SK-N-SH treated with all-trans-retinoic acid at 6 μM for 48 hours (cell line): ENCODE measurements at regions not wholly inside any gene's neighbourhood (a gene's known extent, or its start where the extent isn't known, plus 50 kb on each side); places are given as distances from the start of the nearest gene placed in this dataset.

Experiments used
- ARNTL ChIP-seq: fragments of 450-650 bp; formaldehyde crosslinking; IDR thresholded peaks from 2 replicates; pipeline ENCODE4 v1.5.0; 2020; ENCODE audit warnings: low read depth, mild to moderate bottlenecking, moderate library complexity, borderline replicate concordance
- BACH2 ChIP-seq: fragments of 250-450 bp; sonication (Bioruptor Pico); IDR thresholded peaks from 2 replicates; pipeline ENCODE4 v1.9.0; 2021; ENCODE audit warnings: mild to moderate bottlenecking, borderline replicate concordance
- CSDC2 ChIP-seq: fragments of 250-450 bp; sonication (Bioruptor Pico); IDR thresholded peaks from 2 replicates; pipeline ENCODE4 v1.5.0; 2020; ENCODE audit warnings: mild to moderate bottlenecking, moderate library complexity
- GLIS3 ChIP-seq: fragments of 250-450 bp; sonication (Bioruptor Pico); IDR thresholded peaks from 2 replicates; pipeline ENCODE4 v1.5.0; 2020; ENCODE audit warnings: mild to moderate bottlenecking, moderate library complexity
- PATZ1 ChIP-seq: fragments of 250-450 bp; sonication (Bioruptor Pico); IDR thresholded peaks from 2 replicates; pipeline ENCODE4 v1.8.0; 2020; ENCODE audit warnings: mild to moderate bottlenecking, moderate library complexity, borderline replicate concordance
- RARB ChIP-seq: fragments of 250-450 bp; sonication (Bioruptor Pico); IDR thresholded peaks from 2 replicates; pipeline ENCODE4 v1.8.0; 2021; ENCODE audit warnings: mild to moderate bottlenecking, moderate library complexity
- TCF4 ChIP-seq: fragments of 250-450 bp; sonication (Bioruptor Pico); IDR thresholded peaks from 2 replicates; pipeline ENCODE4 v1.8.0; 2021; ENCODE audit warnings: mild to moderate bottlenecking, moderate library complexity, borderline replicate concordance
- TOX ChIP-seq: fragments of 250-450 bp; sonication (Bioruptor Pico); IDR thresholded peaks from 2 replicates; pipeline ENCODE4 v1.8.0; 2021; ENCODE audit warnings: mild to moderate bottlenecking, moderate library complexity, borderline replicate concordance
- ZFP3 ChIP-seq: fragments of 250-450 bp; sonication (Bioruptor Pico); IDR thresholded peaks from 2 replicates; pipeline ENCODE4 v1.5.0; 2020; ENCODE audit warnings: mild to moderate bottlenecking, moderate library complexity
- ZFP30 ChIP-seq: fragments of 450-650 bp; formaldehyde crosslinking; IDR thresholded peaks from 2 replicates; pipeline ENCODE4 v1.5.0; 2022; ENCODE audit warnings: mild to moderate bottlenecking, moderate library complexity
- TF ChIP-seq, protein P1 (sequence below): fragments of 250-450 bp; sonication (Bioruptor Pico); IDR thresholded peaks from 2 replicates; pipeline ENCODE4 v1.5.0; 2020; ENCODE audit warnings: mild to moderate bottlenecking, moderate library complexity
- TF ChIP-seq, protein P2 (sequence below): fragments of 250-450 bp; sonication (Bioruptor Pico); IDR thresholded peaks from 2 replicates; pipeline ENCODE4 v1.8.0; 2021; ENCODE audit warnings: low read depth, mild to moderate bottlenecking, moderate library complexity, borderline replicate concordance
- TF ChIP-seq, protein P3 (sequence below): fragments of 250-450 bp; sonication (Bioruptor Pico); IDR thresholded peaks from 2 replicates; pipeline ENCODE4 v1.5.1; 2020; ENCODE audit warnings: low read depth, mild to moderate bottlenecking, moderate library complexity

DNA sequence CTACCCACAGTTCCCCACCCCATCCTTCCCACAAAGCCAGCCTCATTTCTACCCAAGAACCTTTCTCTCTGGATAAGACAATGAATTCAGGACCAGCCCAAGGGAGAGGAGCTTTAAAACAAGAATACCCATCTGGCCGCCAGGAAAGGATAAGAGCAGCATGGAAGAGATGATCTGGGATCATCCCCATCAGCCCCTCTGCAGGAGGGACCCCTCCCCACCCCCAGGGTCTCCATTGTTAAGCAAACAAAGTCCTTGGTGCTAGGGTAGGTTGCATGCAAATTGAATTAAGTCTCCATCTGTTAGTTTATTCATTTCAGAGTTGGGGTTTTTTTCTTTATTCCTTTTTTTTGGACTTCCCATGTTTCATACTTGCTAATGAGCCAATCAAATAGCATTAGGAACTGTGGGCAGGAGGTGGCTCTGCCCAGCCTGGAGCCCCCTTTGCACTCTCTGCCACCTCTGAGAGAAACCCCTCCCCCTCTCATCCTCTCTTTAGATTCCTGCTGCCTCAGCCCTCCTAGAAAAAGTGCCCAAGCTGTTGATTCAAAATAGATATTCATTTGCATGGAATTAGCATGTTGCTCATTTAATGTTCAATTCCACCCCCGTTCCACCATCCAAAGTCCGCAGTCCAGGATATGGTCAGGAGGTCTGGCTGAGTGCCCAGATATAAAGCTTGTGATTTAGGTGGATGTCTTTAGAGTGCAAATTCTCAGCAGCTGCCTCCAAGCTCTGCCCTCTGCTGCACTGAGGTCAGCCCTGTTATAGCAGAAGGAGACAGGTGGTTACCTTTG is 138.5 kb upstream of the NCAM1 start:
- no peak for TF ChIP-seq PATZ1 (CRISPR knock-in tag)
- TF ChIP-seq TOX (CRISPR knock-in tag) = no peak
- TF ChIP-seq ARNTL (CRISPR knock-in tag) = no peak
- TF ChIP-seq, protein P1, sequence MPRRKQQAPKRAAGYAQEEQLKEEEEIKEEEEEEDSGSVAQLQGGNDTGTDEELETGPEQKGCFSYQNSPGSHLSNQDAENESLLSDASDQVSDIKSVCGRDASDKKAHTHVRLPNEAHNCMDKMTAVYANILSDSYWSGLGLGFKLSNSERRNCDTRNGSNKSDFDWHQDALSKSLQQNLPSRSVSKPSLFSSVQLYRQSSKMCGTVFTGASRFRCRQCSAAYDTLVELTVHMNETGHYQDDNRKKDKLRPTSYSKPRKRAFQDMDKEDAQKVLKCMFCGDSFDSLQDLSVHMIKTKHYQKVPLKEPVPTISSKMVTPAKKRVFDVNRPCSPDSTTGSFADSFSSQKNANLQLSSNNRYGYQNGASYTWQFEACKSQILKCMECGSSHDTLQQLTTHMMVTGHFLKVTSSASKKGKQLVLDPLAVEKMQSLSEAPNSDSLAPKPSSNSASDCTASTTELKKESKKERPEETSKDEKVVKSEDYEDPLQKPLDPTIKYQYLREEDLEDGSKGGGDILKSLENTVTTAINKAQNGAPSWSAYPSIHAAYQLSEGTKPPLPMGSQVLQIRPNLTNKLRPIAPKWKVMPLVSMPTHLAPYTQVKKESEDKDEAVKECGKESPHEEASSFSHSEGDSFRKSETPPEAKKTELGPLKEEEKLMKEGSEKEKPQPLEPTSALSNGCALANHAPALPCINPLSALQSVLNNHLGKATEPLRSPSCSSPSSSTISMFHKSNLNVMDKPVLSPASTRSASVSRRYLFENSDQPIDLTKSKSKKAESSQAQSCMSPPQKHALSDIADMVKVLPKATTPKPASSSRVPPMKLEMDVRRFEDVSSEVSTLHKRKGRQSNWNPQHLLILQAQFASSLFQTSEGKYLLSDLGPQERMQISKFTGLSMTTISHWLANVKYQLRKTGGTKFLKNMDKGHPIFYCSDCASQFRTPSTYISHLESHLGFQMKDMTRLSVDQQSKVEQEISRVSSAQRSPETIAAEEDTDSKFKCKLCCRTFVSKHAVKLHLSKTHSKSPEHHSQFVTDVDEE (CRISPR knock-in tag) = no peak
- TF ChIP-seq, protein P2, sequence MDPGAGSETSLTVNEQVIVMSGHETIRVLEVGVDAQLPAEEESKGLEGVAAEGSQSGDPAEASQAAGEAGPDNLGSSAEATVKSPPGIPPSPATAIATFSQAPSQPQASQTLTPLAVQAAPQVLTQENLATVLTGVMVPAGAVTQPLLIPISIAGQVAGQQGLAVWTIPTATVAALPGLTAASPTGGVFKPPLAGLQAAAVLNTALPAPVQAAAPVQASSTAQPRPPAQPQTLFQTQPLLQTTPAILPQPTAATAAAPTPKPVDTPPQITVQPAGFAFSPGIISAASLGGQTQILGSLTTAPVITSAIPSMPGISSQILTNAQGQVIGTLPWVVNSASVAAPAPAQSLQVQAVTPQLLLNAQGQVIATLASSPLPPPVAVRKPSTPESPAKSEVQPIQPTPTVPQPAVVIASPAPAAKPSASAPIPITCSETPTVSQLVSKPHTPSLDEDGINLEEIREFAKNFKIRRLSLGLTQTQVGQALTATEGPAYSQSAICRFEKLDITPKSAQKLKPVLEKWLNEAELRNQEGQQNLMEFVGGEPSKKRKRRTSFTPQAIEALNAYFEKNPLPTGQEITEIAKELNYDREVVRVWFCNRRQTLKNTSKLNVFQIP (CRISPR knock-in tag) = no peak
- TF ChIP-seq ZFP30 (CRISPR knock-in tag) = no peak
- TF ChIP-seq ZFP3 = no peak
- no peak for TF ChIP-seq GLIS3
- no peak for TF ChIP-seq RARB (CRISPR knock-in tag)
- no peak for TF ChIP-seq BACH2
- TF ChIP-seq TCF4 (CRISPR knock-in tag) = no peak
- TF ChIP-seq CSDC2 (CRISPR knock-in tag) = no peak
- TF ChIP-seq, protein P3, sequence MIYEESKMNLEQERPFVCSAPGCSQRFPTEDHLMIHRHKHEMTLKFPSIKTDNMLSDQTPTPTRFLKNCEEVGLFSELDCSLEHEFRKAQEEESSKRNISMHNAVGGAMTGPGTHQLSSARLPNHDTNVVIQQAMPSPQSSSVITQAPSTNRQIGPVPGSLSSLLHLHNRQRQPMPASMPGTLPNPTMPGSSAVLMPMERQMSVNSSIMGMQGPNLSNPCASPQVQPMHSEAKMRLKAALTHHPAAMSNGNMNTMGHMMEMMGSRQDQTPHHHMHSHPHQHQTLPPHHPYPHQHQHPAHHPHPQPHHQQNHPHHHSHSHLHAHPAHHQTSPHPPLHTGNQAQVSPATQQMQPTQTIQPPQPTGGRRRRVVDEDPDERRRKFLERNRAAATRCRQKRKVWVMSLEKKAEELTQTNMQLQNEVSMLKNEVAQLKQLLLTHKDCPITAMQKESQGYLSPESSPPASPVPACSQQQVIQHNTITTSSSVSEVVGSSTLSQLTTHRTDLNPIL (CRISPR knock-in tag) = no peak
